Endothelial cell of umbilical vein (primary cell): ENCODE measurements at regions not wholly inside any gene's neighbourhood (a gene's known extent, or its start where the extent isn't known, plus 50 kb on each side); places are given as distances from the start of the nearest gene placed in this dataset.

ENCODE experiments used
- BruUV-seq: library from RNA; stranded (reverse); fragments of 400-500 nt; replicated peaks from 2 replicates; lab custom pipeline; 2021; lab: Mats Ljungman, UMichigan
- CTCF ChIA-PET: fragments of 300-600, 350-600 bp; sonication (Branson Sonifier 250); formaldehyde crosslinking; loops from one replicate; lab custom pipeline; 2021; ENCODE audit warnings: antibody characterized with exemption, inconsistent platforms; lab: Charles Lee
- POLR2A ChIA-PET: fragments of 300-600, 350-600 bp; sonication (Branson Sonifier 250); formaldehyde crosslinking; loops from one replicate; lab custom pipeline; 2021; ENCODE audit warnings: antibody characterized with exemption, inconsistent platforms; lab: Charles Lee
- DNase-seq: peaks from one replicate; pipeline ENCODE4 v3.0.0-alpha.2; 2011; ENCODE audit warnings: low read depth, low spot score
- FAIRE-seq: peaks from 2 replicates; lab custom pipeline; 2011; peaks lifted over from hg19 to GRCh38; lab: Jason Lieb, UNC
- H2AFZ ChIP-seq: 2 replicates; pipeline ENCODE4 v1.6.0; 2012; ENCODE audit warnings: low read depth, low read length, control low read depth, inconsistent platforms
- H3K27ac ChIP-seq: 2 replicates; pipeline ENCODE4 v1.5.1; 2011; ENCODE audit warnings: low read depth, mild to moderate bottlenecking, control low read depth, low read length, moderate library complexity; ENCODE audit not compliant: insufficient read depth
- H3K27me3 ChIP-seq, 2 experiments: 2 replicates each; pipeline versions ENCODE4 v1.6.0 to v1.6.1; 2011; ENCODE audit warnings: low read length in 2 of 2, mixed read lengths in 1 of 2; ENCODE audit not compliant: control insufficient read depth in 2 of 2, insufficient read depth in 2 of 2
- H3K36me3 ChIP-seq, 2 experiments: 2 replicates in 1 of 2; 3 replicates in 1 of 2; pipeline ENCODE4 v1.5.1; 2011; ENCODE audit warnings: low read length in 2 of 2, mild to moderate bottlenecking in 1 of 2, moderate library complexity in 1 of 2; ENCODE audit not compliant: control insufficient read depth in 2 of 2, insufficient read depth in 2 of 2; ENCODE audit errors: extremely low read depth in 1 of 2
- H3K4me1 ChIP-seq: 3 replicates; pipeline ENCODE4 v1.5.1; 2011; ENCODE audit warnings: mild to moderate bottlenecking, low read length; ENCODE audit not compliant: control insufficient read depth, insufficient read depth; ENCODE audit errors: extremely low read depth
- H3K4me2 ChIP-seq: 2 replicates; pipeline ENCODE4 v1.6.1; 2011; ENCODE audit warnings: low read length, control low read depth, mixed read lengths; ENCODE audit not compliant: insufficient read depth
- H3K4me3 ChIP-seq, 3 experiments: fragments of 200-600 bp in 1 of 3; sonication (generic), shearing (Covaris generic) in 1 of 3; replicated peaks in 1 of 3; 2 replicates each; pipeline ENCODE4 v1.5.1; 2011 to 2016; ENCODE audit warnings: control low read depth in 3 of 3, low read length in 3 of 3, mild to moderate bottlenecking in 2 of 3, inconsistent platforms in 1 of 3, low read depth in 1 of 3, moderate library complexity in 1 of 3; ENCODE audit not compliant: insufficient read depth in 1 of 3
- H3K79me2 ChIP-seq: 2 replicates; pipeline ENCODE4 v1.6.0; 2012; ENCODE audit warnings: low read length, inconsistent platforms; ENCODE audit not compliant: control insufficient read depth, insufficient read depth
- H3K9ac ChIP-seq: replicated peaks from 2 replicates; pipeline ENCODE3; 2011; ENCODE audit warnings: low read length, control low read depth; ENCODE audit not compliant: insufficient read depth; ENCODE audit errors: extremely low read depth
- H3K9me1 ChIP-seq: replicated peaks from 3 replicates; pipeline ENCODE4 v1.6.0; 2011; ENCODE audit warnings: mild to moderate bottlenecking, low read length; ENCODE audit not compliant: control insufficient read depth, insufficient read depth; ENCODE audit errors: extremely low read depth
- H3K9me3 ChIP-seq: replicated peaks from 2 replicates; pipeline ENCODE4 v1.5.1; 2012; ENCODE audit warnings: low read length, inconsistent platforms; ENCODE audit not compliant: control insufficient read depth, insufficient read depth
- H4K20me1 ChIP-seq: replicated peaks from 2 replicates; pipeline ENCODE3; 2011; ENCODE audit warnings: mild to moderate bottlenecking, low read length; ENCODE audit not compliant: control insufficient read depth, insufficient read depth; ENCODE audit errors: extremely low read depth
- CTCF ChIP-seq, 2 donors: IDR thresholded peaks; 1 replicate in 1 of 2; 2 replicates in 1 of 2; pipeline ENCODE4 v1.5.1; 2011; ENCODE audit warnings: low read length in 2 of 2, mild to moderate bottlenecking in 2 of 2, moderate library complexity in 2 of 2, control low read depth in 1 of 2, inconsistent platforms in 1 of 2, low read depth in 1 of 2; ENCODE audit not compliant: insufficient read depth in 1 of 2; ENCODE audit errors: extremely low read depth in 1 of 2
- EZH2 ChIP-seq: IDR thresholded peaks from 2 replicates; pipeline ENCODE4 v1.6.1; 2012; ENCODE audit warnings: borderline replicate concordance, low read depth, mild to moderate bottlenecking, moderate library complexity, low read length, inconsistent platforms; ENCODE audit not compliant: severe bottlenecking
- FOS ChIP-seq: IDR thresholded peaks from 2 replicates; pipeline ENCODE4 v1.6.1; 2011; ENCODE audit warnings: mild to moderate bottlenecking, low read length, moderate library complexity, borderline replicate concordance; ENCODE audit not compliant: insufficient read depth
- GATA2 ChIP-seq: IDR thresholded peaks from 2 replicates; pipeline ENCODE4 v1.7.0; 2011; ENCODE audit warnings: low read depth, mild to moderate bottlenecking, moderate library complexity, mixed read lengths, low read length; ENCODE audit not compliant: insufficient read length, insufficient read depth
- JUN ChIP-seq: IDR thresholded peaks from 2 replicates; pipeline ENCODE4 v1.6.1; 2011; ENCODE audit warnings: borderline replicate concordance, low read depth; ENCODE audit not compliant: insufficient read length, insufficient read depth
- MAX ChIP-seq: IDR thresholded peaks from 2 replicates; pipeline ENCODE4 v1.6.1; 2011; ENCODE audit not compliant: insufficient read depth, insufficient read length
- MYC ChIP-seq: IDR thresholded peaks from one replicate; pipeline ENCODE4 v1.6.1; 2011; ENCODE audit warnings: mild to moderate bottlenecking, low read depth, low read length
- POLR2A ChIP-seq: IDR thresholded peaks from 2 replicates; pipeline ENCODE4 v1.6.1; 2012; ENCODE audit warnings: low read depth, mild to moderate bottlenecking, control low read depth, low read length
- POLR2AphosphoS5 ChIP-seq: IDR thresholded peaks from 2 replicates; pipeline ENCODE4 v1.6.1; 2012; ENCODE audit warnings: low read depth, mild to moderate bottlenecking, control low read depth, low read length, moderate library complexity; ENCODE audit not compliant: insufficient read depth
- dilution Hi-C: fragments of 300-500 bp; cut with MboI; formaldehyde crosslinking; loops from one replicate; pipeline ENCODE4 v1.15.0; 2019; ENCODE audit warnings: low sequenced_read_pairs; ENCODE audit not compliant: extremely low pct_ligation_motif_present
- intact Hi-C: fragments of 100-400 bp; cut with micrococcal nuclease; formaldehyde crosslinking; loops from one replicate; pipeline ENCODE4 v1.10.0; 2022

- Histone ChIP-seq H3K4me1 (no peaks in the 10 kb centered on the region), H3K27ac (no peak overlapping the region), H3K9me3 (no peaks in the 10 kb centered on the region), H4K20me1 (no peaks in the 10 kb centered on the region), H3K4me3 (no peak overlapping the region), H3K36me3 (no peaks in the 10 kb centered on the region), H3K4me2 (no peak overlapping the region), H3K9me1 (no peaks in the 10 kb centered on the region), H3K9ac (no peak overlapping the region), H3K27me3 (no peaks in the 10 kb centered on the region), H3K79me2 (no peaks in the 10 kb centered on the region), H2AFZ (no peak overlapping the region)
- BruUV-seq = no TSS peak
- ChIA-PET POLR2A (no interaction called here), CTCF (interaction anchor here (1.1 kb wide), 1 partner anchor 12 kb away, joined by 3 read pairs; no protein-coding TSS in a partner anchor)
- dilution Hi-C loops = no loop called here
- FAIRE-seq (no peak), DNase-seq (peak; percentile 36)
- intact Hi-C loops = no loop called here
- TF ChIP-seq FOS = no peak
- TF ChIP-seq CTCF (IDR thresholded peaks at IDR 0.05; ENCODE audit: extremely low read depth in 1 of 2, insufficient read depth in 1 of 2, low read depth in 1 of 2, low read length in 2 of 2) = no peak
- no peak for TF ChIP-seq MAX
- no peak for TF ChIP-seq POLR2A
These were observed 549.5 kb upstream of the SMIM31 start for GRCh38 chr4:164204434-164204833.

GRCh38 chr4:164207460-164207859 lies 546.5 kb upstream of the SMIM31 start:
- POLR2A ChIA-PET = no interaction called here
- Histone ChIP-seq H3K36me3 (no peaks in the 10 kb centered on the region), H2AFZ (no peak overlapping the region), H3K4me1 (no peaks in the 10 kb centered on the region), H3K4me2 (no peak overlapping the region), H3K79me2 (no peaks in the 10 kb centered on the region), H3K9me1 (no peaks in the 10 kb centered on the region), H4K20me1 (no peaks in the 10 kb centered on the region), H3K9ac (no peak overlapping the region), H3K27ac (no peak overlapping the region), H3K4me3 (no peak overlapping the region), H3K9me3 (no peaks in the 10 kb centered on the region), H3K27me3 (no peaks in the 10 kb centered on the region)
- DNase-seq = no peak
- CTCF ChIA-PET = no interaction called here
- intact Hi-C loops = no loop called here
- dilution Hi-C loops = no loop called here
- no TSS peak for BruUV-seq
- TF ChIP-seq GATA2 (no peak), POLR2A (no peak), JUN (no peak), CTCF (IDR thresholded peaks at IDR 0.05; ENCODE audit: extremely low read depth in 1 of 2, insufficient read depth in 1 of 2, low read depth in 1 of 2, low read length in 2 of 2) (no peak), MYC (no peak), POLR2AphosphoS5 (no peak), EZH2 (no peak), MAX (no peak), FOS (no peak)
- no peak for FAIRE-seq
